ENCODE measurements at regions not wholly inside any gene's neighbourhood (a gene's known extent, or its start where the extent isn't known, plus 50 kb on each side); places are given as distances from the start of the nearest gene placed in this dataset.

DNA sequence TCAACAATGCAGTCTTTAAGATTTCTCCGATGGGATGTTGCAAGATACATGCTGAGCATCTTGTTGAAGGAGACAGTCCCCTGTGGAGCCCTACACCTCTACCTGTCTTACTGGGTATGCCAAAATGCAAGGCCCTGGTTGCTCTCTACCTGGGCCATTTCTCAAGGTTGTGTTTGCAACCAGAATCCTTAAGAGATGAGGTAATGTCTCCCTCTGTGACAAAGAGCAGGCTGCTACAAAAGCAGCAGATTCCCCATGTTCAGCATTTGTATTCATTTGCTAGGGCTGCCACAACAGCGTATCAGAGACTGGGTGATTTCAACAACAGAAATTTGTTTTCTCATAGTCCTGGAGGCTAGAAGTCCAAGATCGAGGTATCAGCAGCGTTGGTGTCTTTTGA is 138.4 kb upstream of the RPS23 start:
- TF ChIP-seq, protein P1, sequence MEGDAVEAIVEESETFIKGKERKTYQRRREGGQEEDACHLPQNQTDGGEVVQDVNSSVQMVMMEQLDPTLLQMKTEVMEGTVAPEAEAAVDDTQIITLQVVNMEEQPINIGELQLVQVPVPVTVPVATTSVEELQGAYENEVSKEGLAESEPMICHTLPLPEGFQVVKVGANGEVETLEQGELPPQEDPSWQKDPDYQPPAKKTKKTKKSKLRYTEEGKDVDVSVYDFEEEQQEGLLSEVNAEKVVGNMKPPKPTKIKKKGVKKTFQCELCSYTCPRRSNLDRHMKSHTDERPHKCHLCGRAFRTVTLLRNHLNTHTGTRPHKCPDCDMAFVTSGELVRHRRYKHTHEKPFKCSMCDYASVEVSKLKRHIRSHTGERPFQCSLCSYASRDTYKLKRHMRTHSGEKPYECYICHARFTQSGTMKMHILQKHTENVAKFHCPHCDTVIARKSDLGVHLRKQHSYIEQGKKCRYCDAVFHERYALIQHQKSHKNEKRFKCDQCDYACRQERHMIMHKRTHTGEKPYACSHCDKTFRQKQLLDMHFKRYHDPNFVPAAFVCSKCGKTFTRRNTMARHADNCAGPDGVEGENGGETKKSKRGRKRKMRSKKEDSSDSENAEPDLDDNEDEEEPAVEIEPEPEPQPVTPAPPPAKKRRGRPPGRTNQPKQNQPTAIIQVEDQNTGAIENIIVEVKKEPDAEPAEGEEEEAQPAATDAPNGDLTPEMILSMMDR (conservative IDR thresholded peaks at IDR 0.05; ENCODE audit: low read length) = no peak
- no peak for TF ChIP-seq EZH2phosphoT487 (IDR thresholded peaks at IDR 0.05; ENCODE audit: borderline replicate concordance)
- Histone ChIP-seq H3K9me2 (replicated peaks; ENCODE audit: low read depth, low read length) (no peaks in the 10 kb centered on the region), H3K4me1 (ENCODE audit: insufficient read depth, low read length, poor library complexity, severe bottlenecking) (no peaks in the 10 kb centered on the region), H3F3A (ENCODE audit: low read depth) (no peaks in the 10 kb centered on the region), H4K20me1 (ENCODE audit: insufficient read depth, low read length, poor library complexity, severe bottlenecking) (no peaks in the 10 kb centered on the region), H3K4me2 (ENCODE audit: low read depth, low read length, poor library complexity, severe bottlenecking) (no peak overlapping the region), H3K27me3 (ENCODE audit: insufficient read depth, low read length, poor library complexity, severe bottlenecking) (no peaks in the 10 kb centered on the region), H3K79me2 (ENCODE audit: insufficient read depth, low read length) (no peaks in the 10 kb centered on the region), H3K36me3 (ENCODE audit: insufficient read depth, low read length) (no peaks in the 10 kb centered on the region), H2AFZ (ENCODE audit: low read length) (no peak overlapping the region), H3K9me3 (ENCODE audit: insufficient read depth, low read depth, low read length) (no peaks in the 10 kb centered on the region), H3K4me3 (ENCODE audit: low read length, poor library complexity, severe bottlenecking) (no peak overlapping the region), H3K9ac (ENCODE audit: low read depth, low read length, poor library complexity, severe bottlenecking) (no peak overlapping the region)

DNA sequence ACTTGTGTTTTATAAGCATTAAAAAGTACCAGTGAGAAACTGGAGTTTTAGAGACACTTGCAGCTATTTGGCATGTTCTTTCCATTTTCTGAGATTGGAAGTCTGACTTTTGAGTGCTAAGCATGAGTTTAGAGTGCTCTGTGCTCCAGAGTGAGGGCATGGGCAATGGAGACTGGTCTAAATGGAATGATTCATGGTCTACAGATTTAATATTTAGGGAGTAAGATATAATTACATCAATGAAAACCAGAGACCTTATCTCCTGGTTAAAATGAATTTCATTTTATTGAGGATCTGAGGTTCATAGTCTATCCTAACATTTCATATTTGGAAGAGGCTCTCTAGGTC is 135.9 kb upstream of the RPS23 start:
- Histone ChIP-seq H3K4me1 (ENCODE audit: insufficient read depth, low read length, poor library complexity, severe bottlenecking) (no peaks in the 10 kb centered on the region), H3K9me3 (ENCODE audit: insufficient read depth, low read depth, low read length) (no peaks in the 10 kb centered on the region), H3K36me3 (ENCODE audit: insufficient read depth, low read length) (no peaks in the 10 kb centered on the region), H4K20me1 (ENCODE audit: insufficient read depth, low read length, poor library complexity, severe bottlenecking) (no peaks in the 10 kb centered on the region), H3K79me2 (ENCODE audit: insufficient read depth, low read length) (no peaks in the 10 kb centered on the region), H3K4me3 (ENCODE audit: low read length, poor library complexity, severe bottlenecking) (no peak overlapping the region), H2AFZ (ENCODE audit: low read length) (no peak overlapping the region), H3K9me2 (replicated peaks; ENCODE audit: low read depth, low read length) (no peaks in the 10 kb centered on the region), H3K4me2 (ENCODE audit: low read depth, low read length, poor library complexity, severe bottlenecking) (no peak overlapping the region), H3K27me3 (ENCODE audit: insufficient read depth, low read length, poor library complexity, severe bottlenecking) (no peaks in the 10 kb centered on the region), H3K9ac (ENCODE audit: low read depth, low read length, poor library complexity, severe bottlenecking) (no peak overlapping the region), H3F3A (ENCODE audit: low read depth) (no peaks in the 10 kb centered on the region)
- no peak for TF ChIP-seq EZH2phosphoT487 (IDR thresholded peaks at IDR 0.05; ENCODE audit: borderline replicate concordance)
- TF ChIP-seq, protein P1 (conservative IDR thresholded peaks at IDR 0.05; ENCODE audit: low read length) = no peak

DNA sequence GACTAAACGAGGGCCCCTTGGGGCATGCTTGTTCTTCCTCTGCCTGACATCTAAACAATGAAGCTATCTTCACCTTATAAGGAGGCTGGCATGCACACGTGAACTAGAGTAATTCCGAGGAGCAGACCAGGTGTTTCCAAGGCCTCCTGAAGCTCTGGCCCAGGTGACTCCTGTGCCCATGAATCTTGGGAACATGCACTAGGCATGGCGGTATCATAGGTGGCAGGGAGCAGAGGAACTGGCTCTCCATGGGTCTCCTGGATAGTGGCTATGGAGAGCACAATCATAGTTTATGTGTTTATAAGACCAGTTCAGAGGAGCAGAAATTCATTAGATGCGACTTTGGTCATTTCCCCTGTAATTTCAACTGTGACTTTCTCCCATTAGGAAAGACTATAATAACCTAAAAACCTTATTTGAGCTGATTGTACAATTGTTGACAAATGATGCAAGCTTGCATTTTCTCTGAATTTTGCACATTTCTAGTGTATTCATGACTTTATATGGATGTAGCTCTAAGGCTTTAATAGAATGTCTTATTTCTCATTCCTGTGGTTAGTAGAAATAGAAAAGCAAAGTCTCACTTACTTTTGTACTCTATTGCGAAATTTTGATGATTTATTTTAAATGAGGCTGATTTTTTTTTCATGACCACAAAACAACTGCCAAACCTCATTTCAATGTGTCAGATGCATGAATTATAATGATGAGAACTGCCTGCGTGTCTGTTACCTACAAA is 135.3 kb upstream of the RPS23 start:
- Histone ChIP-seq H3F3A (ENCODE audit: low read depth) (no peaks in the 10 kb centered on the region), H3K4me3 (ENCODE audit: low read length, poor library complexity, severe bottlenecking) (no peak overlapping the region), H3K9ac (ENCODE audit: low read depth, low read length, poor library complexity, severe bottlenecking) (no peak overlapping the region), H3K9me3 (ENCODE audit: insufficient read depth, low read depth, low read length) (no peaks in the 10 kb centered on the region), H3K4me1 (ENCODE audit: insufficient read depth, low read length, poor library complexity, severe bottlenecking) (no peaks in the 10 kb centered on the region), H4K20me1 (ENCODE audit: insufficient read depth, low read length, poor library complexity, severe bottlenecking) (no peaks in the 10 kb centered on the region), H3K9me2 (replicated peaks; ENCODE audit: low read depth, low read length) (no peaks in the 10 kb centered on the region), H3K4me2 (ENCODE audit: low read depth, low read length, poor library complexity, severe bottlenecking) (no peak overlapping the region), H3K79me2 (ENCODE audit: insufficient read depth, low read length) (no peaks in the 10 kb centered on the region), H2AFZ (ENCODE audit: low read length) (no peak overlapping the region), H3K27me3 (ENCODE audit: insufficient read depth, low read length, poor library complexity, severe bottlenecking) (no peaks in the 10 kb centered on the region), H3K36me3 (ENCODE audit: insufficient read depth, low read length) (no peaks in the 10 kb centered on the region)
- TF ChIP-seq, protein P1 (conservative IDR thresholded peaks at IDR 0.05; ENCODE audit: low read length) = no peak
- TF ChIP-seq EZH2phosphoT487 (IDR thresholded peaks at IDR 0.05; ENCODE audit: borderline replicate concordance) = no peak

Data from Loucy (cell line).